HEK293T (cell line): ENCODE measurements at regions not wholly inside any gene's neighbourhood (a gene's known extent, or its start where the extent isn't known, plus 50 kb on each side); places are given as distances from the start of the nearest gene placed in this dataset.

Source experiments
- ELF4 ChIP-seq: fragments of 450-650 bp; IDR thresholded peaks from 2 replicates; pipeline ENCODE4 v1.6.1; 2017; ENCODE audit warnings: antibody characterized with exemption
- FOXM1 ChIP-seq: fragments of 450-650 bp; IDR thresholded peaks from 2 replicates; pipeline ENCODE4 v1.6.1; 2017; ENCODE audit warnings: mild to moderate bottlenecking, borderline replicate concordance
- HDGF ChIP-seq: fragments of 450-650 bp; IDR thresholded peaks from 2 replicates; pipeline ENCODE4 v1.6.1; 2017; ENCODE audit warnings: antibody characterized with exemption, borderline replicate concordance
- L3MBTL2 ChIP-seq: fragments of 450-650 bp; conservative IDR thresholded peaks from 2 replicates; pipeline ENCODE4 v1.6.1; 2016; ENCODE audit warnings: mild to moderate bottlenecking
- LEF1 ChIP-seq: fragments of 450-650 bp; IDR thresholded peaks from 2 replicates; pipeline ENCODE4 v1.6.1; 2017; ENCODE audit warnings: mild to moderate bottlenecking, borderline replicate concordance
- NFRKB ChIP-seq: fragments of 450-650 bp; IDR thresholded peaks from 2 replicates; pipeline ENCODE4 v1.6.1; 2016; ENCODE audit warnings: mild to moderate bottlenecking, moderate library complexity
- SP1 ChIP-seq: fragments of 450-650 bp; IDR thresholded peaks from 2 replicates; pipeline ENCODE4 v1.6.1; 2017
- SUZ12 ChIP-seq: fragments of 450-650 bp; IDR thresholded peaks from 2 replicates; pipeline ENCODE4 v1.6.1; 2016; ENCODE audit warnings: mild to moderate bottlenecking
- ZNF384 ChIP-seq: fragments of 450-650 bp; IDR thresholded peaks from 2 replicates; pipeline ENCODE4 v1.6.1; 2016

DNA sequence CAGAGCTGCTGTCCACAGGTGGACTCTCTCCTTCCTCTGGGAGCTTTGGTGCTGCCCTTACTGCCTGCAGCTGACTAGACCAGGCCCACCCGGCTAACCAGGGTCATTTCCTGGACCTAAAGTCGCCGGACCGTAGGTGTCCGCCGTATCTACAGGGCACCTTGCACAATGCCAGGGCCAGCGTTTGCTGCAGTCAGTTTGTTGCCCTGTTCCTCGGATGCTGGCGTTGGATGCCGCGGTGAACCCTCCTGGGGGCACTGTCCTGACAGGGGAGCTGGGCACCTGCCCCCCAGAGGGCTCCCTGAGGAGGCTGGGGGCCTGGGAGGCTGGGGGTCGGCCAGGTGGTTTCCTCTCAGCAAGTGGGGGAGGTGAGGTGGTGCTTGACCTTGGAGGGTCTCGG, 96.6 kb downstream of the UNCX start:
- TF ChIP-seq L3MBTL2 (no peak), HDGF (no peak), LEF1 (no peak), NFRKB (no peak), FOXM1 (no peak), SUZ12 (no peak), SP1 (no peak), ZNF384 (no peak), ELF4 (no peak)
